ENCODE measurements at regions not wholly inside any gene's neighbourhood (a gene's known extent, or its start where the extent isn't known, plus 50 kb on each side); places are given as distances from the start of the nearest gene placed in this dataset.
A peak's percentile ranks its signal among the peaks of the same experiment; 100 is the strongest.
"Not testable (repeated sequence)": the region's sequence is repeated elsewhere in the genome, so short reads cannot be mapped to it uniquely, and the experiment has no call there.

DNA sequence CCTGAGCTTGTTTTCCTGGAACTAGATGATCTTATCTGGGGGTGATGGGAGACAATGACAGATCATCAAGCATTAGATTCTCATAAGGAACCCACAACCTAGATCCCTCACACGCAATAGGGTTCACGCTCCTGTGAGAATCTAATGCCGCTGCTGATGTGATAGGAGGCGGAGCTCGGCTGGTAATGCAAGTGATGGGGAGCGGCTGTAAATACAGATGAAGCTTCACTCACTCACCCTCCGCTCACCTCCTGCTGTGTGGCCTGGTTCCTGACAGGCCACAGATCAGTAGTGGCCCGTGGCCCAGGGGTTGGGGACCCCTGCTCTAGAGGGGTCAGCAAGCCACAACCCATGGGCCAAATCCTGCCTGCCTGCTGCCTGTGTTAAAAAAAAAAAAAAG, 435.9 kb downstream of the CD83 start:
- 89 to 93% methylated on average over 8 of the region's 8 CpGs for WGBS, 2 experiments (ENCODE audit: low coverage in 1 of 2, low lambda C conversion rate in 2 of 2, missing lambda C conversion rate in 2 of 2)
- Histone ChIP-seq H2AFZ (no peak overlapping the region), H3K9ac (no peak overlapping the region), H3K4me2 (ENCODE audit: unreplicated experiment) (no peak overlapping the region), H4K20me1 (ENCODE audit: insufficient read depth) (no peaks in the 10 kb centered on the region), H3K4me3 (no peak overlapping the region), H3F3A (ENCODE audit: insufficient read depth) (no peaks in the 10 kb centered on the region), H3K9me2 (ENCODE audit: insufficient read depth) (no peaks in the 10 kb centered on the region), H3K36me3 (ENCODE audit: low read depth) (no peaks in the 10 kb centered on the region), H3K4me1 (ENCODE audit: insufficient read depth) (no peaks in the 10 kb centered on the region), H3K27ac (no peak overlapping the region), H3K27me3 (replicated peaks; ENCODE audit: insufficient read depth) (no peaks in the 10 kb centered on the region), H3K9me3 (ENCODE audit: low read depth) (no peaks in the 10 kb centered on the region), H3K79me2 (ENCODE audit: insufficient read depth) (no peaks in the 10 kb centered on the region)
- in situ Hi-C loops (cut with MboI), result no loop called here
- DNase-seq, result no peak
- TF ChIP-seq EZH2phosphoT487 (IDR thresholded peaks at IDR 0.05; ENCODE audit: insufficient read depth, low read depth) (no peak), EZH2 (IDR thresholded peaks at IDR 0.05; ENCODE audit: insufficient read depth, poor library complexity, severe bottlenecking) (no peak)

DNA sequence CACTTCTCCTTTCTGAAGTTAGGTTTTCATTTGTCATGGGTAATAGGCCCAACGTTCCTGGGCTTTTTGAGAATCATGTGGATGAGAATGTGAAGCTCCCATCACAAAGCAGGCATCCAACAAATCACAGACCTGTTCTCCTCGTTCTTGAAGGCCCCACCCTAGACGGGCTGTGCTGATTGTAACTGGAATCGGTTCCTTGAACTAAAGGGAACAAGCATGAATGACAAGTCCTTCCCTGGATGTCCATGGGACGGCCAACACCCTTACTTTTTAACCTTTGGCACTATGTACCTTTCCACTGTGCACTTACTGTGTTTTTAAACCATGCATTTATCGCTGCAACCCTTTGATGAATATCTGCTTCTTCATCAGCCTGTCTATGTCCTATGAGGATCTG, 438.2 kb downstream of the CD83 start:
- Histone ChIP-seq H3K9me2 (ENCODE audit: insufficient read depth) (no peaks in the 10 kb centered on the region), H3K27me3 (replicated peaks; ENCODE audit: insufficient read depth) (no peaks in the 10 kb centered on the region), H3K4me2 (ENCODE audit: unreplicated experiment) (no peak overlapping the region), H4K20me1 (ENCODE audit: insufficient read depth) (no peaks in the 10 kb centered on the region), H3K4me1 (ENCODE audit: insufficient read depth) (peaks cover 8% of the 10 kb centered on the region; the same call in 1 of the 2 replicates), H3K9me3 (ENCODE audit: low read depth) (no peaks in the 10 kb centered on the region), H3K36me3 (ENCODE audit: low read depth) (no peaks in the 10 kb centered on the region), H2AFZ (no peak overlapping the region), H3K4me3 (no peak overlapping the region), H3K9ac (no peak overlapping the region), H3K27ac (no peak overlapping the region), H3F3A (ENCODE audit: insufficient read depth) (peaks cover 5% of the 10 kb centered on the region; the same call in 1 of the 2 replicates), H3K79me2 (ENCODE audit: insufficient read depth) (no peaks in the 10 kb centered on the region)
- no peak for DNase-seq
- 80 to 81% methylated on average over 6 of the region's 6 CpGs for WGBS, 2 experiments (ENCODE audit: low coverage in 1 of 2, low lambda C conversion rate in 2 of 2, missing lambda C conversion rate in 2 of 2)
- TF ChIP-seq EZH2phosphoT487 (IDR thresholded peaks at IDR 0.05; ENCODE audit: insufficient read depth, low read depth) (no peak), EZH2 (IDR thresholded peaks at IDR 0.05; ENCODE audit: insufficient read depth, poor library complexity, severe bottlenecking) (no peak)
- in situ Hi-C loops (cut with MboI), result no loop called here

DNA sequence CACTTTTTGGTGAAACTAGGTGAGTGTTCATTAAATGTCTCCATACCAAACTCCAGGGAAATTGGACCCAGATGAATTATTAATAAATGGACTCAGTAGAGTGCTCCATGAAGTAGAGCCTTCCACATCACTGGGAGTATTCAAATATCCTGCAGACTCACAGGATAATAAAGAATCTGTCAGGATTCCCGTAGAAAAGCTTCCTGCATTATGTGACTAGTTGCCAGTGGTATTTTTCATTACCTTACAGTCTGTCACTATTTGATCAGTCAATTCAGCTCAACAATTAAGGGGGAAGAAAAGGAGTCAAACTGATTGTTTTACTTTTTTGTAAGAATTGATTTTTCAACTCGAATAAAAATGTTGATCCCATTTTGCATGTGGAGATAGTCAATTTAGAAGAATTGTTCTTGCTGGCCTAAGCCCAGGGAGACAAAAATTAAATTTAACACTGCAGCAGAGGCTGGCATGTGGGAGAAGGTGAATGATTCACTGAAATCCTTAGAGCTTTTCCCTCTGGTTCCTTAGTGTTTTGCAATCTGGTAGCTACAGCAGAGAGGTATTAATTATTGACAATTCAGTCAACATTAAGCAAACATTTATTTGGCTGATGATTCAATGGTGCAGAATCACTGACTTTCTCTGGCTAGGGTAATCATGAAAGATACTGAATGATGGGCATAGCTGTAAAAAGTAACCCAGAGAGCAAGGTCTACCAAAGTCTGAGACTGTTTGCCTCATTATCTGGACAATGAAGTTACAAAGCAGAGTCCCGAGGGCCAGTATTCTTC, 442.4 kb downstream of the CD83 start:
- no peak overlapping the region for H2AFZ ChIP-seq
- H3K4me3 ChIP-seq, result no peak overlapping the region
- H4K20me1 ChIP-seq (ENCODE audit: insufficient read depth), result no peaks in the 10 kb centered on the region
- no peak overlapping the region for H3K9ac ChIP-seq
- TF ChIP-seq EZH2phosphoT487 (IDR thresholded peaks at IDR 0.05; ENCODE audit: insufficient read depth, low read depth) (no peak), EZH2 (IDR thresholded peaks at IDR 0.05; ENCODE audit: insufficient read depth, poor library complexity, severe bottlenecking) (no peak)
- H3K79me2 ChIP-seq (ENCODE audit: insufficient read depth), result no peaks in the 10 kb centered on the region
- no peak overlapping the region for H3K4me2 ChIP-seq (ENCODE audit: unreplicated experiment)
- in situ Hi-C loops (cut with MboI), result no loop called here
- WGBS, 2 experiments (ENCODE audit: low coverage in 1 of 2, low lambda C conversion rate in 2 of 2, missing lambda C conversion rate in 2 of 2), result 56 to 66% methylated on average over 3 of the region's 3 CpGs
- no peaks in the 10 kb centered on the region for H3K27me3 ChIP-seq (replicated peaks; ENCODE audit: insufficient read depth)
- H3F3A ChIP-seq (ENCODE audit: insufficient read depth), result peaks cover 5% of the 10 kb centered on the region; the same call in 1 of the 2 replicates
- no peaks in the 10 kb centered on the region for H3K9me2 ChIP-seq (ENCODE audit: insufficient read depth)
- no peaks in the 10 kb centered on the region for H3K36me3 ChIP-seq (ENCODE audit: low read depth)
- H3K27ac ChIP-seq, result no peak overlapping the region
- no peaks in the 10 kb centered on the region for H3K9me3 ChIP-seq (ENCODE audit: low read depth)
- DNase-seq, result peak; percentile 50
- H3K4me1 ChIP-seq (ENCODE audit: insufficient read depth), result peaks cover 8% of the 10 kb centered on the region; the same call in 1 of the 2 replicates

DNA sequence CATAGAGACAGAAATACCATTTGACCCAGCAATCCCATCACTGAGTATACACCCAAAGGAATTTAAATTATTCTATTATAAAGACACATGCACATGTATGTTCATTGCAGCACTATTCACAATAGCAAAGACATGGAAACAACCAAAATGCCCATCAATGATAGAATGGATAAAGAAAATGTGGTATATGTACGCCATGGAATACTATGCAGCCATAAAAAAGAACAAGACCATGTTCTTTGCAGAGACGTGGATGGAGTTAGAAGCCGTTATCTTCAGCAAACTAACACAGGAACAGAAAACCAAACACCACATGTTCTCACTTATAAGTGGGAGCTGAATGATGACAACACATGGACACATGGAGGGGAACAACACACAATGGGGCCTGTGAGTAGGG, 444.0 kb downstream of the CD83 start:
- H3K4me3 ChIP-seq; H3K9me2 ChIP-seq (ENCODE audit: insufficient read depth); H3K9me3 ChIP-seq (ENCODE audit: low read depth); H3K79me2 ChIP-seq (ENCODE audit: insufficient read depth); in situ Hi-C loops (cut with MboI); H3K27ac ChIP-seq; H3K4me2 ChIP-seq (ENCODE audit: unreplicated experiment); H3F3A ChIP-seq (ENCODE audit: insufficient read depth); H3K27me3 ChIP-seq (replicated peaks; ENCODE audit: insufficient read depth); H3K36me3 ChIP-seq (ENCODE audit: low read depth); H3K9ac ChIP-seq; H4K20me1 ChIP-seq (ENCODE audit: insufficient read depth); H2AFZ ChIP-seq; DNase-seq; H3K4me1 ChIP-seq (ENCODE audit: insufficient read depth): not testable (repeated sequence)
- 17 to 29% methylated on average over 3 of the region's 3 CpGs for WGBS, 2 experiments (ENCODE audit: low coverage in 1 of 2, low lambda C conversion rate in 2 of 2, missing lambda C conversion rate in 2 of 2)

All from GM23248 (cell line).